Epithelial cell of proximal tubule (primary cell): ENCODE measurements at regions not wholly inside any gene's neighbourhood (a gene's known extent, or its start where the extent isn't known, plus 50 kb on each side); places are given as distances from the start of the nearest gene placed in this dataset.

Source experiments
- DNase-seq: peaks from one replicate; pipeline ENCODE4 v3.0.0-alpha.2; 2011; ENCODE audit warnings: low read depth
- H3K4me3 ChIP-seq: 2 replicates; pipeline ENCODE4 v1.5.1; 2011; ENCODE audit warnings: low read depth, mild to moderate bottlenecking, low read length
- CTCF ChIP-seq: conservative IDR thresholded peaks from 2 replicates; pipeline ENCODE4 v1.5.1; 2012; ENCODE audit warnings: low read depth, mild to moderate bottlenecking, low read length

GRCh38 chr18:64199581-64199980 is 50.7 kb upstream of the LINC00305 start:
- no peak overlapping the region for H3K4me3 ChIP-seq
- DNase-seq: no peak
- TF ChIP-seq CTCF: no peak
